Upper lobe of right lung (tissue), 1 donor: ENCODE measurements at regions not wholly inside any gene's neighbourhood (a gene's known extent, or its start where the extent isn't known, plus 50 kb on each side); places are given as distances from the start of the nearest gene placed in this dataset.

Experiments
- ATAC-seq: fragments of 200-7000 bp; cut with Tn5 transposase; one replicate; pipeline ENCODE4 v1.9.1; 2020; ENCODE audit warnings: mild to moderate bottlenecking, moderate library complexity
- DNase-seq: peaks from one replicate; pipeline ENCODE4 v3.0.0-alpha.2; 2020
- H3K27ac ChIP-seq: fragments of 200-600 bp; one replicate; pipeline ENCODE4 v1.8.0; 2022
- H3K27me3 ChIP-seq: fragments of 200-600 bp; one replicate; pipeline ENCODE4 v1.8.0; 2022; ENCODE audit warnings: mild to moderate bottlenecking
- H3K36me3 ChIP-seq: fragments of 200-600 bp; one replicate; pipeline ENCODE4 v1.8.0; 2022
- H3K4me1 ChIP-seq: fragments of 200-600 bp; one replicate; pipeline ENCODE4 v1.8.0; 2022
- H3K4me3 ChIP-seq: fragments of 200-600 bp; one replicate; pipeline ENCODE4 v1.8.0; 2022; ENCODE audit warnings: mild to moderate bottlenecking
- H3K9me3 ChIP-seq: fragments of 200-600 bp; one replicate; pipeline ENCODE4 v1.8.0; 2022
- intact Hi-C: fragments of 100-400 bp; cut with DNase I; formaldehyde crosslinking; loops from one replicate; pipeline ENCODE4 v1.11.0; 2022
- TF ChIP-seq, protein P1 (sequence below): fragments of 200-600 bp; IDR thresholded peaks from one replicate; pipeline ENCODE4 v1.8.0; 2022; ENCODE audit warnings: antibody characterized with exemption
- donor health status: DM: no; HTN: yes; CAD: no; lungs with severe emphysema.

DNA sequence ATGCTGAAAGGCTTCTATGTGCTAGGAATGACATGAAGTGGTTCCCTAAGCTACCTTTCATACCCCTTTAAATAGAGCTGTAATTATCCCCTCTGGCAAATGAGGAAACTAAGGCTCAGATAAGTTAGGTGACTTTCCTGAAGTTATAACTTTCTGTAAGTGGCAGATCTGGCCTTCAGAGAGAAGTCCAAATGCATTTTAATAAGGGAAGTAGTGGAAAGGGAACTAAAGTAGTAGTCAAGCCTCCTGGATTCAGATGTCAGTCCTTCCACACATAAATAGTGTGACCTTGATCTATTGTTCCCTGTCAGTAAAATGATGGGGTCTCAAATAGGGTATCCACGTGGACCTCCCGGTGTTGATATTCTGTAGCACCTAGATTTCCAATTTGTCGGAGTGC, 277.7 kb downstream of the EDEM1 start:
- TF ChIP-seq, protein P1, sequence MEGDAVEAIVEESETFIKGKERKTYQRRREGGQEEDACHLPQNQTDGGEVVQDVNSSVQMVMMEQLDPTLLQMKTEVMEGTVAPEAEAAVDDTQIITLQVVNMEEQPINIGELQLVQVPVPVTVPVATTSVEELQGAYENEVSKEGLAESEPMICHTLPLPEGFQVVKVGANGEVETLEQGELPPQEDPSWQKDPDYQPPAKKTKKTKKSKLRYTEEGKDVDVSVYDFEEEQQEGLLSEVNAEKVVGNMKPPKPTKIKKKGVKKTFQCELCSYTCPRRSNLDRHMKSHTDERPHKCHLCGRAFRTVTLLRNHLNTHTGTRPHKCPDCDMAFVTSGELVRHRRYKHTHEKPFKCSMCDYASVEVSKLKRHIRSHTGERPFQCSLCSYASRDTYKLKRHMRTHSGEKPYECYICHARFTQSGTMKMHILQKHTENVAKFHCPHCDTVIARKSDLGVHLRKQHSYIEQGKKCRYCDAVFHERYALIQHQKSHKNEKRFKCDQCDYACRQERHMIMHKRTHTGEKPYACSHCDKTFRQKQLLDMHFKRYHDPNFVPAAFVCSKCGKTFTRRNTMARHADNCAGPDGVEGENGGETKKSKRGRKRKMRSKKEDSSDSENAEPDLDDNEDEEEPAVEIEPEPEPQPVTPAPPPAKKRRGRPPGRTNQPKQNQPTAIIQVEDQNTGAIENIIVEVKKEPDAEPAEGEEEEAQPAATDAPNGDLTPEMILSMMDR: no peak
- intact Hi-C loops: no loop called here
- no peaks in the 10 kb centered on the region for H3K4me1 ChIP-seq
- peak; percentile 38 for ATAC-seq
- DNase-seq: no peak
- no peaks in the 10 kb centered on the region for H3K36me3 ChIP-seq
- H3K9me3 ChIP-seq: no peaks in the 10 kb centered on the region
- no peak overlapping the region for H3K27ac ChIP-seq
- no peak overlapping the region for H3K4me3 ChIP-seq
- H3K27me3 ChIP-seq: no peaks in the 10 kb centered on the region

DNA sequence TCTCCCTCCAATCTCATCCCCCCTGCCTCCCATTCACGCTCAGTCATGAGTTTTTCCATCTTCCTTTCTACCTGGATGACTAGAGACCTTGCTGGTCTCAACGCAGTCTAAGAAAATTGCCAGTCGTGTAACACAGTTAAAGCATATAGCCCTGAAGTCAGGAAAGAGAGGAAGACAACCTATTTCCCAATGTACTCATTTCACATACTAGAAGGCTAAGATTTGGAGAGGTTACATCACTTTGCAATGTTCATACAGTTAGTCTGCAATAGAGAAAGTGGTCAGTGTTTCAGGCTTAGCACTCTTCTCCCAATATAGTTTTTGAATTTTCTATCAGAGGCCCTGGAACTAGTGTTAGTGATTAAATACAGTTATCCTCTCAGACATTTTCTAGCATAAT, 278.6 kb downstream of the EDEM1 start:
- TF ChIP-seq, protein P1: no peak
- no peak overlapping the region for H3K27ac ChIP-seq
- no peaks in the 10 kb centered on the region for H3K9me3 ChIP-seq
- H3K27me3 ChIP-seq: no peaks in the 10 kb centered on the region
- ATAC-seq (peak; percentile 64), DNase-seq (no peak)
- H3K4me1 ChIP-seq: no peaks in the 10 kb centered on the region
- H3K4me3 ChIP-seq: no peak overlapping the region
- no peaks in the 10 kb centered on the region for H3K36me3 ChIP-seq
- intact Hi-C loops: no loop called here

GRCh38 chr3:5466717-5467116, 279.2 kb downstream of the EDEM1 start:
- H3K27ac ChIP-seq: no peak overlapping the region
- no peak overlapping the region for H3K4me3 ChIP-seq
- intact Hi-C loops: no loop called here
- H3K27me3 ChIP-seq: no peaks in the 10 kb centered on the region
- TF ChIP-seq, protein P1: no peak
- H3K4me1 ChIP-seq: no peaks in the 10 kb centered on the region
- ATAC-seq: no peak
- H3K36me3 ChIP-seq: no peaks in the 10 kb centered on the region
- H3K9me3 ChIP-seq: no peaks in the 10 kb centered on the region
- DNase-seq: no peak

- Histone ChIP-seq H3K4me1 (no peaks in the 10 kb centered on the region), H3K36me3 (no peaks in the 10 kb centered on the region), H3K4me3 (no peak overlapping the region), H3K27me3 (no peaks in the 10 kb centered on the region), H3K9me3 (no peaks in the 10 kb centered on the region), H3K27ac (no peak overlapping the region)
- DNase-seq (no peak), ATAC-seq (no peak)
- intact Hi-C loops: no loop called here
- TF ChIP-seq, protein P1: no peak
Observed at GRCh38 chr3:5473471-5473870, 286.0 kb downstream of the EDEM1 start.

DNA sequence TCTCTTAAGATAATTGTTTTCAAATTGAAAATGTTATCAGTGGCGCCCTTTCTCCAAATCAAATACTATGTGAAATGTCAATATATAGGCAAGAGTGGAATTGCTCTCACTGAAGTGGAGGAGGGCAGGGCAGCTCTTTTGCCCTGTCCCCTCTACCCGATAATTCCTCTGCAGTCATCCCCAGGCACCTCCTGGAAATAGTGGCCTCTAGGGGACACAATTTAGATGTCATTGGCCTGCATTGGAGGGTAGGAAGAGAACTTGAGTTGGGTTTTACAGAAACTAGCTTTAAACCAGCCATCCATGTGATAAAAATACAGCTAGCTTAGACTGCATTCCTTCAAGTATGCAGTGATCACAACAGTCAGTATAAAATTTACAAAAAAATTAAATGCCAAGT, 288.9 kb downstream of the EDEM1 start:
- ATAC-seq (no peak), DNase-seq (no peak)
- intact Hi-C loops: no loop called here
- Histone ChIP-seq H3K27ac (no peak overlapping the region), H3K4me1 (no peaks in the 10 kb centered on the region), H3K9me3 (no peaks in the 10 kb centered on the region), H3K4me3 (no peak overlapping the region), H3K36me3 (no peaks in the 10 kb centered on the region), H3K27me3 (no peaks in the 10 kb centered on the region)
- TF ChIP-seq, protein P1: no peak

- Histone ChIP-seq H3K36me3 (no peaks in the 10 kb centered on the region), H3K27me3 (no peaks in the 10 kb centered on the region), H3K4me3 (no peak overlapping the region), H3K27ac (no peak overlapping the region), H3K9me3 (no peaks in the 10 kb centered on the region), H3K4me1 (no peaks in the 10 kb centered on the region)
- intact Hi-C loops: no loop called here
- TF ChIP-seq, protein P1: no peak
- ATAC-seq (no peak), DNase-seq (no peak)
Observed at GRCh38 chr3:5479229-5479799, 291.8 kb downstream of the EDEM1 start.
